Mammary epithelial cell (primary cell): ENCODE measurements at regions not wholly inside any gene's neighbourhood (a gene's known extent, or its start where the extent isn't known, plus 50 kb on each side); places are given as distances from the start of the nearest gene placed in this dataset.

ENCODE experiments used
- EZH2 ChIP-seq: IDR thresholded peaks from 2 replicates; pipeline ENCODE4 v1.6.1; 2012; ENCODE audit warnings: low read length, inconsistent platforms, borderline replicate concordance
- TF ChIP-seq, protein P1 (sequence below), 2 donors: IDR thresholded peaks in 1 of 2; conservative IDR thresholded peaks in 1 of 2; 2 replicates each; pipeline ENCODE4 v1.5.1; 2011 to 2012; ENCODE audit warnings: inconsistent platforms in 2 of 2, low read length in 2 of 2, mild to moderate bottlenecking in 2 of 2, control low read depth in 1 of 2, low read depth in 1 of 2; ENCODE audit not compliant: insufficient read depth in 1 of 2; ENCODE audit errors: extremely low read depth in 1 of 2

DNA sequence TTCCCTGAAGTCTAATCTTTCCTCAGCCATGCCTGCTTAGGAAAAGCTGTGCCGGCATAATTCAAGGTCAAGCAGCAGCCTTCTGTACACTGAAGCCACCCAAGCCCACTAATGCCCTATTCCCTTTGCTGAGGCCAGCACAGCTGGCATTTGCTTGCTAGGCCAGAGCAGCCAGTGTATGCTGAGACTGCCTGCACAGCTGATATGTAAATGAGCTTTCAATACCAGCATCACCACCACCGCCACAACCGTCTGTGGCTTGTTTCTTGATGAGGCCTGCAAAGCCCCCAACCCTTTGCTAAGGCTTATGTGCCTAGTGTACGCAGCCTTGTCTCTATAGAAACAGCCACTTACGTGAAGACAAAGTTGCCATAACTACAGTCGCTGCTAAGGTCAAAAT lies 56.3 kb upstream of the TNRC6B start:
- TF ChIP-seq, protein P1, sequence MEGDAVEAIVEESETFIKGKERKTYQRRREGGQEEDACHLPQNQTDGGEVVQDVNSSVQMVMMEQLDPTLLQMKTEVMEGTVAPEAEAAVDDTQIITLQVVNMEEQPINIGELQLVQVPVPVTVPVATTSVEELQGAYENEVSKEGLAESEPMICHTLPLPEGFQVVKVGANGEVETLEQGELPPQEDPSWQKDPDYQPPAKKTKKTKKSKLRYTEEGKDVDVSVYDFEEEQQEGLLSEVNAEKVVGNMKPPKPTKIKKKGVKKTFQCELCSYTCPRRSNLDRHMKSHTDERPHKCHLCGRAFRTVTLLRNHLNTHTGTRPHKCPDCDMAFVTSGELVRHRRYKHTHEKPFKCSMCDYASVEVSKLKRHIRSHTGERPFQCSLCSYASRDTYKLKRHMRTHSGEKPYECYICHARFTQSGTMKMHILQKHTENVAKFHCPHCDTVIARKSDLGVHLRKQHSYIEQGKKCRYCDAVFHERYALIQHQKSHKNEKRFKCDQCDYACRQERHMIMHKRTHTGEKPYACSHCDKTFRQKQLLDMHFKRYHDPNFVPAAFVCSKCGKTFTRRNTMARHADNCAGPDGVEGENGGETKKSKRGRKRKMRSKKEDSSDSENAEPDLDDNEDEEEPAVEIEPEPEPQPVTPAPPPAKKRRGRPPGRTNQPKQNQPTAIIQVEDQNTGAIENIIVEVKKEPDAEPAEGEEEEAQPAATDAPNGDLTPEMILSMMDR (conservative IDR thresholded peaks at IDR 0.05 in 1 of 2, IDR thresholded peaks at IDR 0.05 in 1 of 2; ENCODE audit: extremely low read depth in 1 of 2, insufficient read depth in 1 of 2, low read depth in 1 of 2, low read length in 2 of 2): no peak
- no peak for TF ChIP-seq EZH2
